Right renal cortex interstitium (tissue), 3 donors: ENCODE measurements at regions not wholly inside any gene's neighbourhood (a gene's known extent, or its start where the extent isn't known, plus 50 kb on each side); places are given as distances from the start of the nearest gene placed in this dataset.
"Not testable (repeated sequence)": the region's sequence is repeated elsewhere in the genome, so short reads cannot be mapped to it uniquely, and the experiment has no call there.

Source experiments
- DNase-seq, 3 donors: peaks; one replicate each; pipeline ENCODE4 v3.0.0-alpha.2; 2013; ENCODE audit warnings: low read depth in 3 of 3, low spot score in 2 of 3

- no peak for DNase-seq
These were observed 53.8 kb upstream of the TUBA3E start for GRCh38 chr2:130251873-130252620.

GRCh38 chr2:130251535-130251872 is 53.3 kb upstream of the TUBA3E start:
- DNase-seq = no peak

DNA sequence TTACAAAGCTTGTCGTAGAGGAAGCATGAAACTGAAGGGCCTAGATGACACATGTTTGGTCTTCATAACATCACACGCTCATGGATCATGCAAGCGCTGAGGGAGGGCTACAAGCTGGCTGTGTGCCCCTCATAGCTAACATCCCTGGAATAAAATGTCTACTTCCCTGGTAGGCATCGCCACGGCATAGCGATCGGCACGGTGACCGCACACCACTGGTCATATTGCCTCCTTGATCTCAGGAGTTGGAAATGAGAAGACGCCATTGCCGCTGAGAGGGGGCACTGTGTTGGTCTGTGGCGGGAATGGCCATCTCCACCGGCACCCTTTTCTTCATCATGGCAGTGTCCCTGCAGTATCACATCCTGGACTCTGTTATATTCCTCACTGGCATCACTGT is 50.1 kb upstream of the TUBA3E start:
- DNase-seq = not testable (repeated sequence)
